ENCODE measurements at regions not wholly inside any gene's neighbourhood (a gene's known extent, or its start where the extent isn't known, plus 50 kb on each side); places are given as distances from the start of the nearest gene placed in this dataset.

GRCh38 chr2:139209586-139209985 lies 429.4 kb upstream of the NXPH2 start:
- H3K27ac ChIP-seq, result no peak overlapping the region
- no peaks in the 10 kb centered on the region for H3K9me3 ChIP-seq
- no peaks in the 10 kb centered on the region for H3K4me1 ChIP-seq
- intact Hi-C loops (cut with DNase I), result no loop called here
- no peak overlapping the region for H3K4me3 ChIP-seq
- no peaks in the 10 kb centered on the region for H3K27me3 ChIP-seq
- no peak for TF ChIP-seq POLR2A (IDR thresholded peaks at IDR 0.05)
- DNase-seq (ENCODE audit: extremely low spot score in 2 of 2), result no peak
- H3K36me3 ChIP-seq, result no peaks in the 10 kb centered on the region

GRCh38 chr2:139201516-139201915 lies 421.3 kb upstream of the NXPH2 start:
- no peak for TF ChIP-seq POLR2AphosphoS5 (IDR thresholded peaks at IDR 0.05; ENCODE audit: insufficient read depth in 1 of 2, low read depth in 1 of 2)
- TF ChIP-seq POLR2A (IDR thresholded peaks at IDR 0.05), result no peak
- no peak for TF ChIP-seq CTCF (IDR thresholded peaks at IDR 0.05)
- no peak for DNase-seq (ENCODE audit: extremely low spot score in 2 of 2)
- H3K36me3 ChIP-seq, result no peaks in the 10 kb centered on the region
- H3K9me3 ChIP-seq, result no peaks in the 10 kb centered on the region
- no peaks in the 10 kb centered on the region for H3K27me3 ChIP-seq
- H3K4me1 ChIP-seq, result no peaks in the 10 kb centered on the region
- intact Hi-C loops (cut with DNase I), result no loop called here
- H3K4me3 ChIP-seq, result no peak overlapping the region
- H3K27ac ChIP-seq, result no peak overlapping the region

- no peak overlapping the region for H3K4me3 ChIP-seq
- H3K4me1 ChIP-seq, result no peaks in the 10 kb centered on the region
- no peaks in the 10 kb centered on the region for H3K27me3 ChIP-seq
- no peak for TF ChIP-seq POLR2A (IDR thresholded peaks at IDR 0.05)
- no peak for TF ChIP-seq POLR2AphosphoS5 (IDR thresholded peaks at IDR 0.05; ENCODE audit: insufficient read depth in 1 of 2, low read depth in 1 of 2)
- TF ChIP-seq CTCF (IDR thresholded peaks at IDR 0.05), result no peak
- H3K27ac ChIP-seq, result no peak overlapping the region
- no peaks in the 10 kb centered on the region for H3K36me3 ChIP-seq
- H3K9me3 ChIP-seq, result no peaks in the 10 kb centered on the region
- intact Hi-C loops (cut with DNase I), result no loop called here
- no peak for DNase-seq (ENCODE audit: extremely low spot score in 2 of 2)
These were observed 416.6 kb upstream of the NXPH2 start for GRCh38 chr2:139196754-139197153.

DNA sequence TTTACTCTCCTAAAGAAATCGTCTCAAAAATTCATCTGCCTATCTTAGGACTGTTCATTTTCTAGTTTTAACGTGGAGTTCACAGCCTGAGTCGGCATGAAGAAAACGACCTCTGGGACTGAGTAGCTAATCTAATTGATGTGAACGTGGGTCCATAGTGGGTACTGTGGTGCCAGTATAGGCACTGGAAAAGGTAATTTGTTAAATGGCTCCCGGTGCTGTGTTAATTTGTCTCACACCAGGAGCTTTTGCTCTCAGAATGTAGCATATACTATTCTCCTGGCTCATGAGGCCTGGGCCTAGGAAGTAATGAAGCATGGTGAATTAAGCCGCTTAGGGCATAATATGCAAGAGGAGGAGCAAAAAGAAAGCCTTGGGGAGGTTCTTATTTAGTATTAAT lies 414.4 kb upstream of the NXPH2 start:
- Histone ChIP-seq H3K36me3 (no peaks in the 10 kb centered on the region), H3K4me3 (no peak overlapping the region), H3K9me3 (no peaks in the 10 kb centered on the region), H3K4me1 (no peaks in the 10 kb centered on the region), H3K27ac (no peak overlapping the region), H3K27me3 (no peaks in the 10 kb centered on the region)
- no peak for DNase-seq (ENCODE audit: extremely low spot score in 2 of 2)
- intact Hi-C loops (cut with DNase I), result no loop called here
- TF ChIP-seq POLR2A (IDR thresholded peaks at IDR 0.05), result no peak
- no peak for TF ChIP-seq CTCF (IDR thresholded peaks at IDR 0.05)
- no peak for TF ChIP-seq POLR2AphosphoS5 (IDR thresholded peaks at IDR 0.05; ENCODE audit: insufficient read depth in 1 of 2, low read depth in 1 of 2)

DNA sequence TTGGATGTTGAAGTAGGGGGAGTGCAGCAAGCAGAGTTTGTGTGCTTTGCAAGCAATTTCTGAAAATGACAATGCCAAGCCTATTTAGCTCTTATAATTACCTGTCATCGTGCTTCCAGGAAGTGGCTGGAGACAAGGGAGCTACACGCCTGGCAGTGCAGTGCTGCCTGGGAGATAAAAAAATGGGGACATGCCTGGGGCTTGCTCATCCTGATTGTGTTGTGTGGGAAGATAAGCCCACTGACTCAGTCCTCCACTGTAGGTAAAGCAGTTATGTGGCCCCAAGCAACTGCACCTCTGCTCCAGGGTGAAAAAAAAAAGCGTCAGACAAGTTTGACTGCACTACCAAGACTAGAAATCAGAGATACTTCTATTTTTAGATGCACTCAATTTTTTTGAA lies 396.9 kb upstream of the NXPH2 start:
- TF ChIP-seq CTCF (IDR thresholded peaks at IDR 0.05), result no peak
- H3K9me3 ChIP-seq, result no peaks in the 10 kb centered on the region

DNA sequence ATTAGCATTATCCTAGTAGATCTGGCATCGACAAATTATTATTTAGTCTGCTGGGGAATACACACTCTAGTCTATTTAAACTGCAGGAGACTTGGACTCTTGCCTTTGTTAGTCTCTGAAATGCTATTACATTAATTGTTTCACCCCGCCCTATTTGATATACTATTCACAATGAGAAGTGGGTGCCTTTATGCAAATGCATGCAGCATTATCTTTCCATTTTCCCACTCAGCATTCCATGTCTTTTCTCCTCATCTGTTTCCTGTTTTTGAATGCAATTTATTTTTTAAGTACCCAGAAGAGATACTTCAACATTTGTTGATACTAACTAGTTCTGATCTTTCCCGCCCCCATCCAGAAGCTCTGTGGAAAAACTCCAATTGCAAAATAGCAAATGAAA lies 395.3 kb upstream of the NXPH2 start:
- intact Hi-C loops (cut with DNase I), result no loop called here
- Histone ChIP-seq H3K27ac (no peak overlapping the region), H3K4me3 (no peak overlapping the region), H3K9me3 (no peaks in the 10 kb centered on the region), H3K4me1 (no peaks in the 10 kb centered on the region), H3K27me3 (no peaks in the 10 kb centered on the region), H3K36me3 (no peaks in the 10 kb centered on the region)
- TF ChIP-seq POLR2AphosphoS5 (IDR thresholded peaks at IDR 0.05; ENCODE audit: insufficient read depth in 1 of 2, low read depth in 1 of 2) (no peak), POLR2A (IDR thresholded peaks at IDR 0.05) (no peak), CTCF (IDR thresholded peaks at IDR 0.05) (no peak)
- DNase-seq (ENCODE audit: extremely low spot score in 2 of 2), result no peak

More for the DNA sequence above, 396.9 kb upstream of the NXPH2 start:
- intact Hi-C loops (cut with DNase I), result no loop called here
- H3K36me3 ChIP-seq, result no peaks in the 10 kb centered on the region
- no peak for DNase-seq (ENCODE audit: extremely low spot score in 2 of 2)
- no peak overlapping the region for H3K27ac ChIP-seq
- H3K4me3 ChIP-seq, result no peak overlapping the region
- H3K4me1 ChIP-seq, result no peaks in the 10 kb centered on the region
- H3K27me3 ChIP-seq, result no peaks in the 10 kb centered on the region

Data from vagina (tissue), 2 donors.